HUDEP-2 (cell line): ENCODE measurements at regions not wholly inside any gene's neighbourhood (a gene's known extent, or its start where the extent isn't known, plus 50 kb on each side); places are given as distances from the start of the nearest gene placed in this dataset.

Experiments used
- DNase-seq, 76 experiments: peaks; one replicate each; lab custom pipeline; 2025; ENCODE audit not compliant: unreplicated experiment in 76 of 76; lab: John Stamatoyannopoulos, UW

DNA sequence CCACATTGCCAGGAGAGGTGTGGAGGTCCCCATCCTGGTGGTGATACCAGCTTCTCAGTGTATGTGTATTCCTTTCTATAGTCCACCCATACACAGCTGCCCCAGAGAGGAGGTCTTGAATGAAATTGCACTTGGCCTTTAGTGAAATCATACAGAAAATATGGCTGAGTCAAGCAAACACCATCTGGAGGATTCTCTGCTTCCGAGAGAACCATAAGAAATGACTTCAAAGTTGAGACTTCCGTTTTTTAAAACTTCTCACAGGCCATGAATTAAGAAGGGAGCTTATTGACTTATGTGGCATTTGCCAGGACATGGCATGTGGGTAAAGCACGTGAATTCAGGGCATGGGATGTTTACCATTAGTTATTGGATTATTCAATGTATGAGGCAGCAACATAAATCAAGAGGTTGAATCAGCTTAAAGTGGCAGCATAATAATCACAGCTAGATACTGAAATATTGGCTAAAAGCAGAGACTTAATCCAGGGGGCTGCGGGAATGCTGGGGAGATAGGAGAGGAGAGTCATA lies 119.1 kb upstream of the MTNR1B start:
- no peak for DNase-seq

DNA sequence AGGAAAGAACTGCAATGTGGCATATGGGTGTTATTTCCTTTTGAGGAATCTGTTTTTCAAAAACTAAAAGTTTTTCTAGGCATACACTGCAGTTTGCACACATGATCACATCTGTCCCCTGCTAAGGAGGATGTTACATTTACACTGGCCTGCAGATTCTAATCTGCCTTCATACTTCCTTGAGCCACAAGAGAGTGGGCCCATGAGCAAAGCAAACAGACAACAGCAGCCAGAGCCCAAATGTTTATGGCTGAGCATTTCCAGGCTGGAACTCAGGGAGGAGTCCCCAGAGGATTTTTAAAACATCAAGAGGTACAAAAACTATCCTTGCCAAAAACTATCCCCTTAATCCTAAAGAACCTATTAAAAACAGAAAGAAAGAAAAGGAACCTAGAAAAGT lies 117.2 kb upstream of the MTNR1B start:
- no peak for DNase-seq

DNA sequence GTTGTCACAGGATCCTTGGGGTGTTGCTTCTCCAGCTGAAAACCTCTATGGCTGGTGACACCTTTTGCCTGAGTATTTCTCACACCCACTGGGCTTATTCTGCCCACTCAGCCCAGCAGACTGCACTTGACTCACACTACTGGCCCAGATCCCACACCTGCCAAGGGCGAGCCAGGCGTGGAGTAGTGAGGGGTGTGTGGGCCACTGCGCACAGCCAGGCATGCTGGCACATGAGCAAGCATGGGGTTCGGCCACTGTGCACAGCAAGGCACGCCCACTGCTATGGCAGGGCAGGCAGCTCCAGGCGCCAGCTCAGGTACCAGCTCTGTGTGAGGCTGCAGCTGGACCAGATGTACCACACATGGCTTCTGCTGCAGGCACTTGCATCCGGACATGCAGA lies 116.5 kb upstream of the MTNR1B start:
- DNase-seq = no peak

DNA sequence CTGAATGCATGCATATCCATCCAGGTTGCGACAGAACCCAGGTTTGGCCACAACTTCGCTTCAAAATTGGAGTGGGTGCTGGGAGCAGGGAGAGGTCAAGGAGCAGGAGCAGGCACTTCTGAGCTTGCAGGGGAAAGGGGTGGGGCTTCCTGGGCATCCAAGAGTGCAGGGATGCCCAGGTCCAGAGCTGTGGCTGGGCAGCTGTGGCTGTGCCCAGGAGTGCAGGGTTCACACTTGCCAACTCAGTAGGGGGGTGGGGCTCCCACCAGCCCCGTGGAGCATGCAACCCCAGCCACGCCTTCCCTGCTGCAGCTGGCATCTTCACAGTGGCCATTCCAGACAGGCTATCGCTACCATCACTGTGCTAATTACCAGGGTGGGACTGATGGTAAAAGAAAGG lies 115.3 kb upstream of the MTNR1B start:
- no peak for DNase-seq

DNA sequence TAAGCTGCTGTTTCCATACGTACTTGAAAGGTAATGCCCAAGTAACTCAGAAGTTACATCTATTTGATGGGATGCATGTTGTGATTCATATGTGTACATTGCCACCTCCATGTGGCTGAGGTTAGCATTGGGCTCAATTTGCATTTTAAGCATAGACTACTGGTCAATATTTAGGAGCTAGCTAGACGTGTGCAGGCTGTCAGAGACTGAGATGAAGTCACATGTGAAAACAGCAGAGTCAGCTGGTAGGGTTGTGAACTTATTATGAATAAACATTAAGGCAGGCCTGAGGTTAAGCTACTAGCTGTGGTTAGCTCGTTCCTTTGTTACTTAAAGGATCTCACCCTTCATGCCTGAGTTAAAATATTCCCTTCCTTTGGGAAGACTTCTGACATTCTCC lies 114.5 kb upstream of the MTNR1B start:
- DNase-seq = no peak

DNA sequence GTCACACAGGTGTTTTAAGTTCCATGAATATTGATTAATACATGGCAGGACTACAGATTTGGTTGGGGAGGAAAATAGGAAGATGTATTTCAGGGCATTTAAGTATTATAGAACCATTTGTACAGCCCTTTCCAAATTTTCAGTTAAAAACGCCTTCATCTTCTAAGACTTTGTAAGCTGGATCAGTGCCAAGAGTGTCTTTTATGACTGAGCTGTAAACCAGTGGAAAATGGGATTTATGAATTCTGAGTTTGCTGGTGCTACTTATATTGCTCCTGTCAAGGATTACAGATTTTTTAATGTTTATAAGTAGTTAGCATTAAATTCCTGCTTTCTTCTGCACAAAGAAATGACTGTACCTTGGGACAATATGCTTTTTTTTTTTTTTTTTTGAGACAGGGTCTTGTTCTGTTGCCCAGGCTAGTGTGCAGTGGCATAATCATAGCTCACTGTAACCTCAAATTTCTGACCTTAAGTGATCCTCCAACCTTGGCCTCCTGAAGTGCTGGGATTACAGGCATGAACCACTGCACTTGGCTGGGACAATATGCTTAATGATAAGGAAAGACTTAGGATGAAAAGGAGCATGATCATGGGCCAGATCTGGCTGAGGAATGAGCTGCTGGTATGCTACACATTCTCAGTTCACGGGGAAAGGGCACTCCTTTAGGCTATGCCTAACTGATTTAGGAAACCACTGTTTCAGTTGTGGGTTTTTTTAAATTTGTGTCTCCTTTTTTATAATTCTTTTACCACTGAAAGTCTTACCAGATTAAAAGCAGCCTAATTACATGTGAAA lies 113.6 kb upstream of the MTNR1B start:
- DNase-seq = no peak

DNA sequence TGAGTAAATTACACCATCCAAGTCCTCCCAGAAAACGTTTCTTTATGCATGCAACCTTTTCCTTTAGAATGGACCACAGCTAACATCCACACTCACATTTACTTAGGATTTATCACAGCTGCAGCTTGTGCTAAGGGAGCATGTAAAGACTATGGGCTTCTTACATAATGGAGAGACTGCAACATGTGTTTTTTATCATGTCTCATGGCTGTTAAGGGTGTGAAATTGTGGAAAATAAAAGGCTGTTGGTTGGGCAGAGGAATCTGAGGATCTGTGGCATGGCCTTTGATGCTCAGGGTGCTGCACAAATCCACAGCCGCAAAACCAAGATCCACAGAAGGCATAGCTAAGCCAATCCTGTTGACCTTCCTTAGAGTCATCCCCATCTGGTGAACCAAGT lies 112.0 kb upstream of the MTNR1B start:
- DNase-seq = no peak

DNA sequence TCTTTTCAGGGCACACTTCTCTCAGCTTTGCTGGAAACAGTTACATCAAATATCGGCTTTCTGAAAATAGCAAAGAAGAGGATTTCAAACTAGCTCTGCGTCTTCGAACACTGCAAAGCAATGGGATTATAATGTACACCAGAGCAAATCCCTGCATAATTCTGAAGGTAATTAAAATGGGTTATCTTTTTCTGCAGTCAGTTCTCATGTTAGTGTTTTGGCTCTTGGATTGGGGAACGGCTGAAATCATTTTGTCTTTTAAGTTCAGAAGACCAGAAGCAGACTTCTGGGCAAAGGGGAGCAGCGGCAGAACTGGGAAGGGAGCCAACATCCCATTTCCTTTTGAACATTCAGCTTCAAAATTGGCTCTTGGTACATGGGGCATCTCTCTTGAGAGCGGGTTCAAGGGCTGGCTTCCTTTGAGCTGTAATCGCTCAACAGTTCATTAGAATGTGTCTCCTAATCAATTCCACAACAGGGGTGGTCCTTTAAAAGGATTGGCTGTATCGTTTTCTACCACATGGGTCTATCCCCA lies 110.2 kb upstream of the MTNR1B start:
- no peak for DNase-seq

DNA sequence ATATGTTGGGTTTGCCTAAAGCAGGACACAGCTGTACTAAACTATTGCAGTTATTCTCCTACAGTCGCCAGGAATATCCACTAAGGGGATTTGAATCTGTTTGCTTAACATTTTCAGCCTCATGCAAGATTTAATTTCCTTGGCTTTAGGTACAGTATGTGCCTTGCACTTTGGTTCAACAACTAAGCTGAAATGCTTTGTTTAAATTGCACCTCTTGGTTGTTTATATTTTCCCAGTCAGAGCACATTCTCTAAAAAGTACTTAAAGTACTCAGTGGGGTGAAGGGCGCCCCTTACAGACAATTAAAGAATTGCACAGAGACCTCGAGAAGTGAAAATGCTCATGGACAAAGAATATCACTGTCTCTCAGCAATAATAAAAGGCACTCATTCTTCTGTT lies 107.8 kb upstream of the MTNR1B start:
- DNase-seq = no peak

DNA sequence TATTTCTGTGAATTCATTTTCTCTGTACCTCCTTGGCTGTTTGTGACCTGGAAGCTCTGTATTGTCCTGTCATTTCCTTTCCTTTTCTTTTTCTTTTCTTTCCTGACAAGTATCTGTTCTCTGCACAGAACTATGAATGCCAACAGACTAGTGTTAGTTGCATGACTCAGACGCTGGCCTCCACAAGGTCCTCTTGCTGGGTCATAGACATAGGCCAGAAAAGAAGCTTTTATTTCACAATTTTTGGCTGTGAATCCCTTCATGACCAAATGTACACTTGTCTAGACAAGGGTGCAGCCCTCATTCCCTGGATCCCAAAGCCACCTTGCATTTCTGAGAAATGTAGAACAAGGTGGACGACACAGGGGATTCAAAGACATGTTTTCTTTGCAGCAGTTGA lies 104.1 kb upstream of the MTNR1B start:
- DNase-seq = no peak

DNA sequence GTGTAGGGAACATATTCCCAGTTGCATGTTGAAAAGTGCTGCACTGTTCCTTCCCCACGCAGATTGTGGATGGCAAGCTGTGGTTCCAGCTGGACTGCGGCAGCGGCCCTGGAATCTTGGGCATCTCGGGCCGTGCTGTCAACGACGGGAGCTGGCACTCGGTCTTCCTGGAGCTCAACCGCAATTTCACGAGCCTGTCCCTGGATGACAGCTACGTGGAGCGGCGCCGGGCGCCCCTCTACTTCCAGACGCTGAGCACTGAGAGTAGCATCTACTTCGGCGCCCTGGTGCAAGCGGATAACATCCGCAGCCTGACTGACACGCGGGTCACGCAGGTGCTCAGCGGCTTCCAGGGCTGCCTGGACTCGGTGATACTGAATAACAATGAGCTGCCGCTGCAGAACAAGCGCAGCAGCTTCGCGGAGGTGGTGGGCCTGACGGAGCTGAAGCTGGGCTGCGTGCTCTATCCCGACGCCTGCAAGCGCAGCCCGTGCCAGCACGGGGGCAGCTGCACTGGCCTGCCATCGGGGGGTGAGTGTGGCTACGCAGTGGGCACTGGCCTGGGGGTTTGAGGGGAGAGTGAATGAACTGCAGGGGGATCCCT lies 102.7 kb upstream of the MTNR1B start:
- DNase-seq = no peak

DNA sequence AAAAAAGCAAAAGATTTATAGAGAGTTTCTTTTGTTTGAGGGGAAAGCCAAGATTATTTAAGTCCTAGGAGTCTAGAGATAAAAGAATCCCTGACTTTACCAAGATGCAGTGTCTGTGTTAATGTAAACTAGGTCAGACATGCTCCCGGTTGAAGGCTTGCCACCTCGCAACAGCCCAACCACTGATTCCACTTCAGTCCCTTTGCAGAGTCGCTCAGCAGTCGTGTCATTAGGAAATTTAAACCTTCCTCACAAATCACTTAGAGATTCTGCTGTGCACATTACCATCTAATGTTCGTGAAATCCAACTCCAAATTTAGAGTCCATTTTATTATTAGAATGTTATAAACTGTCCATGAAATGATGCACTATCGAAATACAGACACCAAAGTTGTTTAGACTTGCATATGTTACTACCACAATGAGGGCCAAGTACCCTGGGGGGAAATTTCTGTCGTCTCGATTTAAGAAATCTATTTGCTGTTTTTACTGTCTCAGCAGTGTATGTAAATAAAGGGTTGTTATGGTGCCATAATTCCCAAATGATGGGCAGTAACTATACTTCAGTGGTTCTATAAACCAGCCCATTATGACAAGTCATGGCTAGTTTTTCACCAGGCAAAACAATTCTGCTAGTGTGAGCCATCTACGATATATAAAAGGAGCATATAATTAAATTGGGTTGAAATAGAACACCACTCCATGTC lies 101.4 kb upstream of the MTNR1B start:
- no peak for DNase-seq

DNA sequence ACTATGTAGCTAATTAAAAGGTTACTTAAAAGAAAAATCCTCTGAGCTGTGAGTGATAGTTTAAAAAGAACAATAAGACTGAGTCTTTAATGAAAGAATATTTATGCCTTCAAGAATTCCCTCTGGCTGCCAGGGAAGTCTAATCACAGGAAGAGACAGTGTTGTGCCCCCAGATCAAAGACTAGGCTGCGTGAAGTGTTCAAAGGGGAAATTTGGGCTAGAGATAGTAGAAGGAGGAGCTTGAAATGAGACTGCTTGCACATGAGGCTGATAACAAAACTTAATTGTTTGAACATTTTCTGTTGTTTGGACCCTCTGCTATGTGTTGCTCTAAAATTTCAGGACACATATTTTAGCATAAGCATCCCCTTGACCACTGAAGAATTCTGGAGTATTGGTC lies 99.7 kb upstream of the MTNR1B start:
- DNase-seq = no peak

DNA sequence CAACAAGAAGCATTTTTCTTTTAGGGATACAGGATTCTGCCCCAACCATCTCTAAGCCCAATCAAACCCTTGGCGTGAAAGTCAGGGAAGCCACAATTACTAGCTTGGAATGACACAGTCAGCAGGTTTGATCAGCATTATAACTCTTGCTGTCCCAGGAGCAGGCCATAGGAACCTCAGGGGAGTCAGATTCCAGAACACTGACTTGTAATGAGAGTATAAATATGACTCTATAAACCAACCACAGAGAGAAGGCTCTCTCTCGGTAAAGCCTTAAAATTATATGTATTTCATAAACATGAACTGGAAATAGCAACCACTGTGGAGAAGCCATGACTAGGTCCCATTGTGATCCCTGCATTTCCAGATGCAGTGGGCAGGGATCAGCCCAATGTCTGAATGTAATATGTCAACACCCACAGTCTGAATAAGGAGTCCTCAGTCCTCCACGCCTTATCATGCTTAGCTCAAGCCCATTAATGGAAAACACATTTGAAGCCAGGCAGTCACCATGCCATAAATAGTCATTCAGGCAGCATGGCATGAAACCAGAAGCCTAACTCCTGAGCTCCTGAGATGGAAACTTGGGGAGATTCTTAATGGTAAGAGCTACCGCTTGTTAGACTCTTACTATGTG lies 99.1 kb upstream of the MTNR1B start:
- no peak for DNase-seq

DNA sequence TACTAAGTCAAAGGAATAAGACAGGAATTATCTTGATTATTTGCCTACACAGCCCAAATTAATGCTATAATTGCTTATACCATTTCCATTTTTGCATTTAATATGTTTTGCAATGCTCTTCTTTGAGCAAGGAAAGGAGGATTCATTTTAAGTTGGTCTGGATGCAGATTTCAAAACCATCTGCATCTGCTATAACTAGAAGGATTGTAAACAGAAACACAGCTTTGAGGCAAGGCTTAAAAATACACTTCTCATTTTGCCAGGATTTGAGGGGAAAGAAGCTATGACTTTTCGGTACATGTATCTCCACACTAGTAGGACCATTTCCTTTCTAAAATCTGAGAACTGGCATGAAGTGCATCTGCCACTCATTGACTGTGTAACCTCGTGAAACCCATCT lies 95.9 kb upstream of the MTNR1B start:
- DNase-seq = no peak

DNA sequence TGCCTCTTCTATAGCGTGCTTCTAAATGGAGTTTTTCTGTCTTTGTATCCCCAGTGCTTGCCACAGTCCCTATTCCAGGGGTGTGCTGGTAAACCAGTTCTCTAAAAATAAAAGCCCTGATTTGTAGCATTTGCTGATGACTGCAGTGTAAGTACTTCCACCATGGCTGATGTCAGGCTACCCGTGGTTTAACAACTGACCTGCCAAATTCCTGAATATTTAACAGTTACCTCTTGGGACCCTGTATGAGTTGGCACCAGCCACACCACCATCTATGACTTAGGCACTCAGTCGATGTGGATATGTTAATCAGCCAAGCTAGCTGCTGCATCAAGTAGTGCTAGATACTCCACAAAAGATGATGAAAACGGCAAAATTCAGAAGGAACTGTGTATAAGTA lies 94.0 kb upstream of the MTNR1B start:
- DNase-seq = no peak

DNA sequence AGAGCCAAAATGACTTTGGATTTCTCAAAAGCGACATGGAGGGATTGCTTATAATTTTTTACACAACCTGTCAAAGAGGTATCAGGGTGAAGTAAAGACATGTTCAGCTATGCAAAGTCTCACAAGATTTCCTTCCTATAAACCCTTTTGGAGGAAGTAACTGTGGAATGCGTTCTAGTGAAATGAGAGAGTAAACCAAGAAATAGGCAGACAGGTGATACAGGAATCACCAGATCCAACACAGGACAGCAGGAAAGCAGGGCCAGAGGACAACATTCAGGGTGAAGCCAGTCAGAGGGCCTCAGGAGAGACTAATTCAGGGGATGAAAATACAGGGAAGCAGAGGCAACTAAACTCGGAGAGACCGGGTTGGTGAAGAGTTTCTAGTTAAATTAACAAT lies 90.4 kb upstream of the MTNR1B start:
- no peak for DNase-seq

DNA sequence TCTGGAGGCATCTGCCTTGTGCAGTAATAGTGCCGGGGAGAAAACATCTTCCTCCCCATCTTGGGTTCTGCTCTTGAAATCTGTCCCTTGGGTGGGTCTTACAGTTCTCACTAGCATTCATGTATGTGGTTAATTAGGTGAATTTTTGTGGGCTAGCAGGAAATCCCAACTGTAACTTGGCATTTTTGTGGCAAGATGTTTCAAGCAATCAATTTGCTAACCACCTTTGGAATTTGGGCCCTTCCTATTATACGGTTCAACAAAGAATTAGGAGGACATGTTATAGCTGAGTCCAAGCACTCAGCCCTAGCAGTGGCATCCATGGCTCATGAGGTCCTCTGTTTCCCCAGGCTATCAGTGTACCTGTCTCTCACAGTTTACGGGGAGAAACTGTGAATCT lies 89.1 kb upstream of the MTNR1B start:
- no peak for DNase-seq

DNA sequence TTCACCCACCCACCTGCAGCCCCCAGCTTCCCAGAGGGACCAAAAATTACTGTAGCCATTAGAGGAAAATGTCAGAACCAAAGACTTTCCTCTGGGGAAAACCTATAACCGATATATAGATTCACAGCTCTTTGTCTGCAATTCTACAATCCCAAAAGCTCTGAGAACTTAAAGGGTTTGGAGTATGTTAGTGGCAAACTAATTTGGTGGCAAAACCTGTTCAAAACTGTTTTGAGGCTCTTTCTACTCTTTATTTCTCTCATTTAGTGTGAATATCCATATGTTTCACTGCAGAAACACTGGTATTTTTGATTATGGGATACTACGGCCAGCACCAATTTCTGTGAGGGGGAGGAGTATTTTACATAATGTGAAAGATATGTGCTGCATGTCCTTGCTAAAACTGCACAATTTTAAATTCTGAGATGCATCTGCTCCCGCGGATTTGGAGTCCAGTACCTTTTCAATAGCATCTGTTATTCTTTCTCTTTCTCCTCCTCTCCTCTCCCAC lies 87.5 kb upstream of the MTNR1B start:
- no peak for DNase-seq

DNA sequence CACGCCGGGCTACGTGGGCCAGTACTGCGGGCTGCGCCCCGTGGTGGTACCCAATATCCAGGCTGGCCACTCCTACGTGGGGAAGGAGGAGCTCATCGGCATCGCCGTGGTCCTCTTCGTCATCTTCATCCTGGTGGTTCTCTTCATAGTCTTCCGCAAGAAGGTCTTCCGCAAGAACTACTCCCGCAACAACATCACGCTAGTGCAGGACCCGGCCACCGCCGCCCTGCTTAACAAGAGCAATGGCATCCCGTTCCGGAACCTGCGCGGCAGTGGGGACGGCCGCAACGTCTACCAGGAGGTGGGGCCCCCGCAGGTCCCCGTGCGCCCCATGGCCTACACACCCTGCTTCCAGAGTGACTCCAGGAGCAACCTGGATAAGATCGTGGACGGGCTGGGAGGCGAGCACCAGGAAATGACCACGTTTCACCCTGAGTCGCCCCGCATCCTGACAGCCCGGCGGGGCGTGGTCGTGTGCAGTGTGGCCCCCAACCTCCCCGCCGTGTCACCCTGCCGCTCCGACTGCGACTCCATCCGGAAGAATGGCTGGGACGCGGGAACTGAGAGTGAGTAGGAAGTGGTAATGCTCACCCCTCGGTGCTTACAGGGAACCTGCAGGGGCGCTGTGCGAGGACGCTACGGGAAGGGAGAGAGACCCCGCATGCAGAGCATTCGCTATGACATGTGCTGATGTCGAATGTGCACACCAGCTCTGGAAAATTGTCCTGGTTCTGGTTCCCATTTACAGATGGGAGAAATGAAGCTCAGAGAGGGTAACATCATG lies 86.4 kb upstream of the MTNR1B start:
- no peak for DNase-seq
